OCI-LY1 (cell line): ENCODE measurements at regions not wholly inside any gene's neighbourhood (a gene's known extent, or its start where the extent isn't known, plus 50 kb on each side); places are given as distances from the start of the nearest gene placed in this dataset.

Experiments used
- H2AFZ ChIP-seq: fragments of 200-600 bp; sonication (generic), shearing (Covaris generic); 2 replicates; pipeline ENCODE4 v1.6.0; 2014; ENCODE audit warnings: antibody characterized with exemption, mild to moderate bottlenecking, low read length
- H3F3A ChIP-seq: fragments of 200-600 bp; sonication (generic), shearing (Covaris generic); 2 replicates; pipeline ENCODE4 v1.6.0; 2014; ENCODE audit warnings: mild to moderate bottlenecking, antibody characterized with exemption, low read length, moderate library complexity; ENCODE audit not compliant: insufficient read depth
- H3K27ac ChIP-seq: fragments of 200-600 bp; sonication (generic); 2 replicates; pipeline ENCODE4 v1.5.1; 2014; ENCODE audit warnings: low read length, mixed run types, mild to moderate bottlenecking, low read depth; ENCODE audit not compliant: poor library complexity, severe bottlenecking
- H3K27me3 ChIP-seq: fragments of 200-600 bp; sonication (generic); 2 replicates; pipeline ENCODE4 v1.6.0; 2014; ENCODE audit warnings: antibody characterized with exemption, mild to moderate bottlenecking, low read length, moderate library complexity; ENCODE audit not compliant: insufficient read depth
- H3K36me3 ChIP-seq: fragments of 200-600 bp; sonication (generic); 2 replicates; pipeline ENCODE4 v1.6.1; 2014; ENCODE audit warnings: mild to moderate bottlenecking, antibody characterized with exemption, low read length, moderate library complexity, mixed read lengths; ENCODE audit not compliant: insufficient read depth
- H3K4me1 ChIP-seq: fragments of 200-600 bp; sonication (generic); 2 replicates; pipeline ENCODE4 v1.5.1; 2014; ENCODE audit warnings: mild to moderate bottlenecking, low read length, moderate library complexity; ENCODE audit not compliant: insufficient read depth, severe bottlenecking
- H3K4me2 ChIP-seq: fragments of 200-600 bp; sonication (generic), shearing (Covaris generic); 2 replicates; pipeline ENCODE4 v1.6.1; 2014; ENCODE audit warnings: low read length
- H3K4me3 ChIP-seq: fragments of 200-600 bp; sonication (generic); 2 replicates; pipeline ENCODE4 v1.5.1; 2014; ENCODE audit warnings: low read length, low read depth, mild to moderate bottlenecking, mixed read lengths; ENCODE audit not compliant: poor library complexity, severe bottlenecking
- H3K79me2 ChIP-seq: fragments of 200-600 bp; shearing (Covaris generic); 2 replicates; pipeline ENCODE4 v1.6.1; 2016; ENCODE audit warnings: mixed run types, low read length, mixed read lengths; ENCODE audit not compliant: insufficient read depth
- H3K9ac ChIP-seq: fragments of 200-600 bp; sonication (generic), shearing (Covaris generic); 2 replicates; pipeline ENCODE4 v1.6.1; 2014; ENCODE audit warnings: mild to moderate bottlenecking, low read length, mixed read lengths
- H3K9me2 ChIP-seq: fragments of 200-600 bp; sonication (generic), shearing (Covaris generic); 2 replicates; pipeline ENCODE4 v1.6.1; 2014; ENCODE audit warnings: low read depth, mild to moderate bottlenecking, low read length, mixed read lengths
- H3K9me3 ChIP-seq: fragments of 200-600 bp; shearing (Covaris generic); 2 replicates; pipeline ENCODE4 v1.6.1; 2014; ENCODE audit warnings: low read length, mixed read lengths
- H4K20me1 ChIP-seq: fragments of 200-600 bp; sonication (generic), shearing (Covaris generic); 2 replicates; pipeline ENCODE4 v1.6.0; 2016; ENCODE audit warnings: mild to moderate bottlenecking, low read length; ENCODE audit not compliant: insufficient read depth
- CTCF ChIP-seq: fragments of 200-600 bp; sonication (generic), shearing (Covaris generic); IDR thresholded peaks from 2 replicates; pipeline ENCODE4 v1.5.1; 2017; ENCODE audit warnings: mild to moderate bottlenecking, antibody characterized with exemption, low read length, moderate library complexity, mixed read lengths
- EZH2 ChIP-seq: fragments of 200-600 bp; sonication (generic), shearing (Covaris generic); IDR thresholded peaks from 2 replicates; pipeline ENCODE4 v1.8.0; 2017; ENCODE audit warnings: borderline replicate concordance, mixed run types, mild to moderate bottlenecking, antibody characterized with exemption, low read length, moderate library complexity, mixed read lengths

GRCh38 chr21:22450507-22450906 is 1452.3 kb downstream of the NCAM2 start:
- no peaks in the 10 kb centered on the region for H3K79me2 ChIP-seq
- H3K4me3 ChIP-seq, result no peak overlapping the region
- no peaks in the 10 kb centered on the region for H3K27me3 ChIP-seq
- no peaks in the 10 kb centered on the region for H4K20me1 ChIP-seq
- H3K4me1 ChIP-seq, result no peaks in the 10 kb centered on the region
- H3K27ac ChIP-seq, result no peak overlapping the region
- no peaks in the 10 kb centered on the region for H3K36me3 ChIP-seq
- TF ChIP-seq EZH2, result no peak
- no peak for TF ChIP-seq CTCF
- H3K9me3 ChIP-seq, result no peaks in the 10 kb centered on the region
- no peak overlapping the region for H3K4me2 ChIP-seq
- H2AFZ ChIP-seq, result no peak overlapping the region
- H3K9me2 ChIP-seq, result no peaks in the 10 kb centered on the region
- no peaks in the 10 kb centered on the region for H3F3A ChIP-seq
- no peak overlapping the region for H3K9ac ChIP-seq

- Histone ChIP-seq H3K9ac (no peak overlapping the region), H3K27me3 (no peaks in the 10 kb centered on the region), H2AFZ (peak overlapping the region; percentile 61; the same call in 1 of the 2 replicates), H3K4me1 (no peaks in the 10 kb centered on the region), H3F3A (no peaks in the 10 kb centered on the region), H3K79me2 (no peaks in the 10 kb centered on the region), H3K4me3 (no peak overlapping the region), H3K9me2 (no peaks in the 10 kb centered on the region), H4K20me1 (no peaks in the 10 kb centered on the region), H3K27ac (no peak overlapping the region), H3K9me3 (no peaks in the 10 kb centered on the region), H3K4me2 (no peak overlapping the region), H3K36me3 (no peaks in the 10 kb centered on the region)
- no peak for TF ChIP-seq EZH2
- no peak for TF ChIP-seq CTCF
Observed at GRCh38 chr21:22456241-22456640, 1458.0 kb downstream of the NCAM2 start.

- no peaks in the 10 kb centered on the region for H3K36me3 ChIP-seq
- H3K27me3 ChIP-seq, result no peaks in the 10 kb centered on the region
- H3K4me2 ChIP-seq, result no peak overlapping the region
- no peaks in the 10 kb centered on the region for H3F3A ChIP-seq
- no peak overlapping the region for H3K27ac ChIP-seq
- no peak for TF ChIP-seq CTCF
- no peak for TF ChIP-seq EZH2
- no peaks in the 10 kb centered on the region for H4K20me1 ChIP-seq
- H2AFZ ChIP-seq, result no peak overlapping the region
- H3K79me2 ChIP-seq, result no peaks in the 10 kb centered on the region
- no peak overlapping the region for H3K4me3 ChIP-seq
- peaks cover 5% of the 10 kb centered on the region for H3K9me3 ChIP-seq
- H3K9me2 ChIP-seq, result no peaks in the 10 kb centered on the region
- no peaks in the 10 kb centered on the region for H3K4me1 ChIP-seq
- H3K9ac ChIP-seq, result no peak overlapping the region
Observed at GRCh38 chr21:22468893-22469292, 1470.7 kb downstream of the NCAM2 start.
